Left kidney (tissue), 1 donor: ENCODE measurements at regions not wholly inside any gene's neighbourhood (a gene's known extent, or its start where the extent isn't known, plus 50 kb on each side); places are given as distances from the start of the nearest gene placed in this dataset.
A peak's percentile ranks its signal among the peaks of the same experiment; 100 is the strongest.

Experiments
- DNase-seq: peaks from one replicate; pipeline ENCODE4 v3.0.0-alpha.2; 2013

GRCh38 chr18:41034413-41034812, 920.6 kb upstream of the PIK3C3 start:
- DNase-seq: no peak

- no peak for DNase-seq
Measured at GRCh38 chr18:41025666-41026065, 929.4 kb upstream of the PIK3C3 start.

DNA sequence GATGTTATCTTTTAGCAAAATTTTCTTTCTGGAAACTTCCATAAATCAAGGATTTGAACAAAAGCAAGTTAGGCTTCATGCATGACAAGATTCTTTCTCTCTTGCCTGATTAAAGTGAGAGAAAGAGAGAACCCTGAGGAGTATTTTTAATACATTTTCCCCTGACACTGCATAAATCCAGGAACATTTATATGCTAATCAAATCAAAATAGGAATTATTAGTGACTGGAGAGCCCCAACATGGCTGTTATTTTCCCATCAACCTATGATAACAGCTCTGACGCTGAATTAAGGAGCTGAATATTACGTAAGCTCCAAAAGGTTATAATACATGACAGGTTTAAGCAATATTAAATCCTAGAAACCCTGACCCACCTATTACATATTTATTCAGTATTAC, 930.2 kb upstream of the PIK3C3 start:
- no peak for DNase-seq

GRCh38 chr18:41022484-41022883, 932.5 kb upstream of the PIK3C3 start:
- DNase-seq: no peak

- DNase-seq: no peak
Measured at GRCh38 chr18:41021089-41021488, 933.9 kb upstream of the PIK3C3 start.

GRCh38 chr18:41012194-41012593, 942.8 kb upstream of the PIK3C3 start:
- DNase-seq: no peak

DNA sequence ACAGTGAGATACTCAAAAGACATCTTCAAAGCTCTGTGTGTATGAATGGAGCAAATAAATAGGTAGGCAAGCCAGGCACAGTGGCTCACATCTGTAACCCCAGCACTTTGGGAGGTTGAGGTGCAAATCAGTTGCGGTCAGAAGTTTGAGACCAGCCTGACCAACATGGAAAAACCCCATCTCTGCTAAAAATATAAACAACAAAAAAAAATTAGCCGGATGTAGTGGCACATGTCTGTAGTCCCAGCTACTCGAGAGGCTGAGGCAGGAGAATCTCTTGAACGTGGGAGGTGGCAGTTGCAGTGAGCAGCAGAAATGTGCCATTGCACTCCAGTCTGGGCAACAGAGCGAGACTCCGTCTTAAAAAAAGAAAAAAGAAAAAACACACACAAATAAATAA, 945.1 kb upstream of the PIK3C3 start:
- no peak for DNase-seq

GRCh38 chr18:41004324-41004723, 950.7 kb upstream of the PIK3C3 start:
- DNase-seq: peak; percentile 7

DNA sequence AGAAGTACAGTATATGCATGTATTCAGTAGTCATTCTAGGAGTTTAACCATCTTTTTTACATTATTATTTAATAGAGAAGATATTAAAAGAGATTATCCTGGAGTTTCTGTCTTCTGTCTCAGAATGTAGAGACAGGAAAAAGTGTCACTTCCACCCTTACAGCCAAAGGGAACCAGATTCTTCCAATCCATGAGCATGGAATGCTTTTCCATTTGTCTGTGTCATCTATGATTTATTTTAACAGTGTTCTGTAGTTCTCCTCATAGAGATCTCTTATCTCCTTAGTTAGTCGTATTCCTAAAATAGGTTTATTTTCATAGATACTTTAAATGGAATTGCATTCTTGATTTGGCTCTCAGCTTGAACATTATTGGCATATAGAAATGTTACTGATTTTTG, 959.5 kb upstream of the PIK3C3 start:
- no peak for DNase-seq

- DNase-seq: no peak
Measured at GRCh38 chr18:40993363-40993762, 961.7 kb upstream of the PIK3C3 start.

DNA sequence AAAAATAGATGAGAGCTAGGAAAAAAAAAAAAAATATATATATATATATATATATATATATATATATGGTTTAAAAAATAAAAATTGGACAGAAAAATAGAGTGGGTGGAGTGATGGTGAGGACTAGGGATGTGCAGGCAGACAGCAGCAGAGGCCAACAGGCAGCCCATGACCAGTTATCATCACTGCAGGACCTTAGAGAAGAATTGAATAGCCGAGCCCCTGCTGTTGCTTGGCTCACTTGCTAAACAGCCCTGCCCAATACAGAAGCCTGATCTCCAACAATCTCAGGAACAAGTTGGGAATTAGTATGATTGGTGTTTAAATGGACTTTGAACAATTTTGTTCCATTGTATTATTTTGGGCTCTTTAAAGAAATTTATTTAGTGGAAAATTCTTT, 967.5 kb upstream of the PIK3C3 start:
- no peak for DNase-seq

DNA sequence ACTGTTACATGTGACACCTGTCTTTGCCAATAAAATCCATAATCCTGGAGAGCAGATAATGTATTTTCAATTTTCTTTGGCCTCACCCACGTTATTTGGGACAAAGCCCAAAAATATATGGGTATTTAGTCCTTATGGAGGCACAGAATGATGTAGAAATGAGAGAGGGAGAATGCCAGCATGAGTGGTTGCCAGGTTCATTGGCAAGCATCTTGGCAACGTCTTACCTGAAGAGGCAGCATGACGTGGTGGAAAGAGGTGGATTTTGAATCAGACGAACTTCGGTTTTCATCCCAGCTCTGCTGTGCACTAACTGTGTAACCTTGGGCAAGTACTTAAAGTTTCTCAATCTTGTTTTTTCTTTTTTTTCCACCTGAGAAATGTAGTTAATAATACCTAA, 969.6 kb upstream of the PIK3C3 start:
- no peak for DNase-seq

GRCh38 chr18:40984856-40985255, 970.2 kb upstream of the PIK3C3 start:
- no peak for DNase-seq

DNA sequence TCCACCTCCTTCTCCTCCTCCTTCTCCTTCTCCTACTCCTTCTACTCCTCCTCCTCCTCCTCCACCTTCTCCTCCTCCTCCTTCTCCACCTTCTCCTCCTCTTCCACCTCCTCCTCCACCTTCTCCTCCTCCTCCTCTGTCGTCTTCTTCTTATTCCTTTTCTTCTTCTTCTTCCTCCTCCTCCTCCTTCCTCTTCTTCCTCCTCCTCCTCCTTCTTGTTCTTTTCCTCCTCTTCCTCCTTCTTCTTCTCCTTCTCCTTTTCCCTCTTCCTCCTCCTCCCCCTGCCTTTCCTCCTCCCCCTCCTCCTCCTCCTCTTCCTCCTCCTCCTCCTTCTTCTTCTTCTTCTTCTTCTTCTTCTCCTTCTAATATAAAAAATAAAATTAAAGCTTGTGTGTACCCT, 971.2 kb upstream of the PIK3C3 start:
- no peak for DNase-seq

DNA sequence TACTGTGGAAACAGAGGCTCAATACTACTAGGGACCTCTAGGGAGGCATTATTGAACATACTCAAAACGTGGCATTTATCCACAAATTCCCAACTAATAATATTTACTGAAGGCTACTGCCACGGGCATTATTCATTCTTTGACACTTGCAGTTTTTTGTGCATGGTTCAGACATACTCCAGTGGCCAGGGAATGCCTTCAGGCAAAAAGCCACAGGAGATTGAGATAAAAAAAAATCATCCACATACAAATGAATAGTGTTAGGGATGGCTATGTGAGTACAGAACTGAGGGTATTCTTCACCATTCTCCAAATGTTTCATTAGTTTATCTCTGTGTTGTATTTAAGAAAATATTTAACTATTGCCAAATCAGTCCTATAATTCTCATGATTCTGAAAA, 974.9 kb upstream of the PIK3C3 start:
- DNase-seq: no peak

DNA sequence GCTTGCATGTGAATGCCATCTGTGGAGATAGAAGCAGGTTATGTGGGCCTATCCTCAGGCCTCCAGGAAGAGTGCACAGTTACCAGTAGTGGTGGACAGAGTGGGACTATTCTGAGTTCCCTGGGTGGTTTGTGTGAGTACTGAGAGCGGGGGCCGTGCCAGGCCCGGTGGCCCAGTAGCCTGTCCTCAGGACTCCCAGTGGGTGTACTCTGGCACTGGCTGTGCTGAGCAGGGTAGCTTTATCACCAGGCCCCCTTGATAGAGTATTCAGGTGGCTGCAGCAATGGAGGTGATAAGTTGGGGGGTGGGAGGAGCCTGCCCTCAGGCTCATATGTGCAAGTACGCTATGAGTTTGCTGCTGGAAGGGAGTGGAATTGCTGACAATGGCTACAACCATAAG, 979.0 kb upstream of the PIK3C3 start:
- no peak for DNase-seq

DNA sequence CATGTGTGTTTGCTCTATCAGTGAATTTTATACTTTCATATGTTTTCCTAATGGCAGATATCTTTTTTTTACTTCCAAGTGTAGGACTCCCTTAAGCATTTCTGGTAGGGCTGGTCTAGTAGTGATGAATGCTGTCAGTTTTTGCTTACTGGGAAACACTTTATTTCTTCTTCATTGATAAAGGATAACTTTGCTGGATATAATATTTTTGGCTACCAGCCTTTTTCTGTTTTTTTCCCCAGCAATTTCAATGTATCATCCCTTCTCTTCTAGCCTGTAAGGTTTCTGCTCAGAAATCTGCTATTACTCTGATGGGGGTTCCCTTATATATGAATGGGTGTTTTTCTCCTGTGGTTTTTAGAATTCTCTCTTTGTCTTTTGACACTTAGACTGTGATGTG, 980.6 kb upstream of the PIK3C3 start:
- DNase-seq: no peak

DNA sequence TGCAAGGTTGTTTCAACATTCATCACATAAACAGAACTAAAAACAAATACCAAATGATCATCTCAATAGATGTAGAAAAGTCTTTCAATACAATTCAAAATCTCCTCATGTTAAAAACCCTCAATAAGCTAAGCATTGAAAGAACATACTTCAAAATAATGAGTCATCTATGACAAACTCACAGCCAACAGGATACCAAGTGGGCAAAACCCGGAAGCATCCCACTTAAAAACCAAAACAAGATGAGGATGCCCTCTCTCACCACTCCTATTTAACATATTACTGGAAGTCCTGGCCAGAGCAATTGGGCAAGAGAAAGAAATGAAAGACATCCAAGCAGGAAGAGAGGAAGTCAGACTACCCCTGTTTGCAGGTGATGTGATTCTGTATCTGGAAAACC, 992.2 kb upstream of the PIK3C3 start:
- DNase-seq: no peak

GRCh38 chr18:40957533-40958070, 997.4 kb upstream of the PIK3C3 start:
- no peak for DNase-seq

DNA sequence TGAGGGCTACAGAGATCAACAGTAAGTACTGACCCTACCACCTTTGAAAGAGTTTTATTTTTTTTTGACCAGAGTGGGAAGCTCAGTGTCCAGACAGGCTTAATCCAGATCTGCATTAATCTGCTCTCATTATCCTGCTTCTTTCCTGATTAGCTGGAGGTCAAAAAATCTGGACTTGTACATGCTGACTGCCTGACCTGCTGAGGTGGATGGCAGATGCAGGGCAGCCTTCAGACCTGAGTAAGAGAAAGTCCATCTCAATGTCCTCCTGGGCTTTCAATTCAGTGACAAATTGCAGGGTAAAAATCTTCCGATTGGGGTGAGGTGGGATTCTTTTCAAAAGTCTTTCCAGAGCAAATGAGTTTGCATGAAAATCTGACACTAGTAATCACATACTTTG, 998.8 kb upstream of the PIK3C3 start:
- no peak for DNase-seq

DNA sequence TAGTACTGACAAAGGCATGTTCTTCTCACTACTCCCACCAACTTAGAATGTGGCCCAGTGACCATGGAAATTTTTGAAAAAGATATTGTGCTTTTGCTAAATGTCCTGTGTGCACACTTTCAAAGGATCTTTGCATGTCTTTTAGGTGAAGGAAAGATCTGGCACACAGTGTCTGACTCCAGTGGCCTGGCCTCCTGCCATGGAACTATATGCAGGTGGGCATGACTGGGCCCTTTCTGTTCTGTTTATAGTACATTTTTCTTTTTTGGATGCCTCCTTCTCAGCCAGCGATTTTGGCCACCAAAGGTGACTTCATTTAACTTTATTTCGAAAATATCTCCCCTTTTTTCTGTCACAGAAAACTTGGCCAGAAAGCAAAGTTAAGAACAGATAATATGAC, 999.7 kb upstream of the PIK3C3 start:
- no peak for DNase-seq

DNA sequence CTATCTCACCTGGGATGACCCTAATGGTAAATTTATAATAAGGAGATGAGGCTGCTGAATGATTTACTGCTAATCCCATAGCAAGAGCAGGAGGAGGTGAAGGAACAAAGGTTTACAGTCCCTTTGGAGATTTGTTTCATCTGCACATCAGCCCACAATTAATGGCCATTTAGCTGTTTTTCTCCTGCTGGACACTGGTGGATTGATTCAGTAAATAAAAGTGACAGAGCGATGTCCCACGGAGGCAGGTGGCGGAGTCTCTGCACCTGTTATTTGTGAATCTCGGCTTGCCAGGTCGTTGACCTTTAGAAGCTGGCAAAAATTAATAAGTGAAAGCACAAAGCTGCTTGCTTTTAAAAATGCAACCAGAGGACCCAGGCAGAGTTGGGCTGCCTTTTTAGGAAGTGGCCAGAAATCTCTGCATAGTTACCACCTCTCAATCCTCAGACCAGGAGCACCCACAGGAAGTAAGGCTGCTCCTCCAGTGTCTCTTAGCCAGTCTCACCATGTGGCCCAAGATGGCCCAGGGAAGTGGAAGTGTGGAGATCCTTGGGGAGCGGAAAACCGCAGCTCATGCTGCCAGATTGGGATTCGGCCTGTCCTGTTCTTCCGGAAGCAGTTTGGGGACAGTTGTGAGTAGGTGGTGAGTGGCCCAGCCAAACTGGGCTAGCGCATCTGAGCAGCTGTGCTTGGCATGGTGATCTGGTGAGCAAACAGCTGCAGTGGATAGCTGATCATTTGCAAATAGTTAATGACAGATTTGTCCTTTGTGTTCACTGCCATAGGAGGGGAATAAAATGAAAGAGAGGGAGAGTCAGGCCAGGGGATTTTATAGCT, 1005.7 kb upstream of the PIK3C3 start:
- no peak for DNase-seq

GRCh38 chr18:40944576-40944975, 1010.5 kb upstream of the PIK3C3 start:
- DNase-seq: no peak
